ENCODE measurements at regions not wholly inside any gene's neighbourhood (a gene's known extent, or its start where the extent isn't known, plus 50 kb on each side); places are given as distances from the start of the nearest gene placed in this dataset.

DNA sequence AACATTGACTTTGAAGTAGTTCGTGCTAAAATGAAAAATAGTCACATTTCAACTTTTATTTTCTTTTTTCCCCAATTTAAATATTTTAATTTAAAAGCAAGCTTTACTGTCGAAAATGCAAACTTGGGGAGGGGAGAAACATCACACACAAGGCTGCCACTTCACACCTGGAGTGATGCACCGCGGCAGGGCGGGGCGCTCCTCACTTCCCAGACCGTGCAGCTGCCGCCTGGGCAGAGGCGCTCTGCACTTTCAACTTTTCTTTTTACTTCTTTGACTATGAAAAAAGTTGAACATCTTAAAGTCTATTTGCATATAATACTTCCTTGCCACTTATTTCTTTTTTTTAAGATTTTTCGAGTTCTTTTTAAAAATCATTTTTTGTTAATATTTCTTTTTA lies 993.3 kb upstream of the GJE1 start:
- no peaks in the 10 kb centered on the region for H3K9me3 ChIP-seq (ENCODE audit: low read length)
- no peaks in the 10 kb centered on the region for H3F3A ChIP-seq (ENCODE audit: insufficient read depth, low read length)
- no peak overlapping the region for H3K4me2 ChIP-seq (ENCODE audit: low read length)
- H3K27me3 ChIP-seq (ENCODE audit: insufficient read depth, low read length) = no peaks in the 10 kb centered on the region
- no peak overlapping the region for H2AFZ ChIP-seq (ENCODE audit: low read length)
- H3K79me2 ChIP-seq (ENCODE audit: insufficient read depth, low read length) = no peaks in the 10 kb centered on the region
- no peak overlapping the region for H3K4me3 ChIP-seq (ENCODE audit: low read depth, low read length, poor library complexity, severe bottlenecking)
- H3K4me1 ChIP-seq (ENCODE audit: insufficient read depth, low read length, severe bottlenecking) = peaks cover 9% of the 10 kb centered on the region
- no peaks in the 10 kb centered on the region for H4K20me1 ChIP-seq (ENCODE audit: insufficient read depth, low read length)
- H3K27ac ChIP-seq (ENCODE audit: low read depth, low read length, poor library complexity, severe bottlenecking) = no peak overlapping the region
- no peak overlapping the region for H3K9ac ChIP-seq (ENCODE audit: low read length)
- no peak for TF ChIP-seq EZH2 (IDR thresholded peaks at IDR 0.05; ENCODE audit: borderline replicate concordance, low read length)
- TF ChIP-seq, protein P1, sequence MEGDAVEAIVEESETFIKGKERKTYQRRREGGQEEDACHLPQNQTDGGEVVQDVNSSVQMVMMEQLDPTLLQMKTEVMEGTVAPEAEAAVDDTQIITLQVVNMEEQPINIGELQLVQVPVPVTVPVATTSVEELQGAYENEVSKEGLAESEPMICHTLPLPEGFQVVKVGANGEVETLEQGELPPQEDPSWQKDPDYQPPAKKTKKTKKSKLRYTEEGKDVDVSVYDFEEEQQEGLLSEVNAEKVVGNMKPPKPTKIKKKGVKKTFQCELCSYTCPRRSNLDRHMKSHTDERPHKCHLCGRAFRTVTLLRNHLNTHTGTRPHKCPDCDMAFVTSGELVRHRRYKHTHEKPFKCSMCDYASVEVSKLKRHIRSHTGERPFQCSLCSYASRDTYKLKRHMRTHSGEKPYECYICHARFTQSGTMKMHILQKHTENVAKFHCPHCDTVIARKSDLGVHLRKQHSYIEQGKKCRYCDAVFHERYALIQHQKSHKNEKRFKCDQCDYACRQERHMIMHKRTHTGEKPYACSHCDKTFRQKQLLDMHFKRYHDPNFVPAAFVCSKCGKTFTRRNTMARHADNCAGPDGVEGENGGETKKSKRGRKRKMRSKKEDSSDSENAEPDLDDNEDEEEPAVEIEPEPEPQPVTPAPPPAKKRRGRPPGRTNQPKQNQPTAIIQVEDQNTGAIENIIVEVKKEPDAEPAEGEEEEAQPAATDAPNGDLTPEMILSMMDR (IDR thresholded peaks at IDR 0.05; ENCODE audit: low read length) = no peak
- no peaks in the 10 kb centered on the region for H3K36me3 ChIP-seq (ENCODE audit: insufficient read depth, low read length)
- H3K9me2 ChIP-seq (ENCODE audit: low read depth, low read length) = no peaks in the 10 kb centered on the region

DNA sequence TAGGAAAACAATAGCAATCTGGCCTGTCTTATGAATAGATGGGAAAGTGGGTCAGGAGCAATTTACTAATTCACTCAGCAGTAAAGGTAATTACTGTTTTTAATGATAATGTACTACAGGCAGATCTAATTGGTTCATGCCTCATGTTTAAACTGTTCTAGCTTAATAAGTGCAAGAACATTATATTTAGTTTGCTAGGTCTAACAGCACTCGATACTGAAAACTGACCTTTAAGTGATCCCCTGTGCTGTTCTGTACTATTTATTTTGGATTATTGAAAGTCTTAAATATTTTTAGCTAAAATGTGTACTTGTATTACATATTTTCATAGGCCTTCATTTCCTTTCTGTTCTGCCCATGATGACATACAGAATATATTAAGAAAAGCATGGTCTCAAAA lies 998.0 kb upstream of the GJE1 start:
- Histone ChIP-seq H3K9ac (ENCODE audit: low read length) (no peak overlapping the region), H3K9me2 (ENCODE audit: low read depth, low read length) (no peaks in the 10 kb centered on the region), H3K4me2 (ENCODE audit: low read length) (no peak overlapping the region), H3K4me3 (ENCODE audit: low read depth, low read length, poor library complexity, severe bottlenecking) (no peak overlapping the region), H3K36me3 (ENCODE audit: insufficient read depth, low read length) (no peaks in the 10 kb centered on the region), H2AFZ (ENCODE audit: low read length) (no peak overlapping the region), H3K9me3 (ENCODE audit: low read length) (no peaks in the 10 kb centered on the region), H3K79me2 (ENCODE audit: insufficient read depth, low read length) (no peaks in the 10 kb centered on the region), H3K27me3 (ENCODE audit: insufficient read depth, low read length) (no peaks in the 10 kb centered on the region), H3F3A (ENCODE audit: insufficient read depth, low read length) (no peaks in the 10 kb centered on the region), H4K20me1 (ENCODE audit: insufficient read depth, low read length) (no peaks in the 10 kb centered on the region), H3K27ac (ENCODE audit: low read depth, low read length, poor library complexity, severe bottlenecking) (no peak overlapping the region), H3K4me1 (ENCODE audit: insufficient read depth, low read length, severe bottlenecking) (peaks cover 21% of the 10 kb centered on the region)
- TF ChIP-seq EZH2 (IDR thresholded peaks at IDR 0.05; ENCODE audit: borderline replicate concordance, low read length) = no peak
- TF ChIP-seq, protein P1 (IDR thresholded peaks at IDR 0.05; ENCODE audit: low read length) = no peak

DNA sequence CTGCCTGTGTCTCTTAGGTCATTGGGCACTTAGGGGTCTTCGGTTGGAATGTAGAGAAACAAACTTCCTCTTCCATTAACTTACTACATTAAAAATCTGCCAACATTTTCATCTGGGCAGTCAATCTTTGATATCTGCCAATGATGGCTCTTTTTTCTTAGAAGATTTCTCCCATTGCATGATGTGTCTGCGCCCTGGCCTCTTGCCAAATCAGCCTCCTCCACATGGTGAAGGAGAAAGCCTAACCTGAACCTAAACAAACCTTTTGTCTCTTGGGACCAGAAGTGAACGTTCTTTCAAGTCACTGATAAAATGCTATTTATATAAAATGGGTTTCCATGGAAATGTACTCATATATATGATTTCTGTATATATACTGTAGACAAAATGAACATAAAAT lies 998.9 kb upstream of the GJE1 start:
- Histone ChIP-seq H3K9ac (ENCODE audit: low read length) (no peak overlapping the region), H3K4me3 (ENCODE audit: low read depth, low read length, poor library complexity, severe bottlenecking) (no peak overlapping the region)
- TF ChIP-seq, protein P1 (IDR thresholded peaks at IDR 0.05; ENCODE audit: low read length) = no peak
- TF ChIP-seq EZH2 (IDR thresholded peaks at IDR 0.05; ENCODE audit: borderline replicate concordance, low read length) = no peak

More for the DNA sequence above, 998.9 kb upstream of the GJE1 start:
- no peaks in the 10 kb centered on the region for H3K27me3 ChIP-seq (ENCODE audit: insufficient read depth, low read length)
- no peak overlapping the region for H2AFZ ChIP-seq (ENCODE audit: low read length)
- H3K9me2 ChIP-seq (ENCODE audit: low read depth, low read length) = no peaks in the 10 kb centered on the region
- H3K79me2 ChIP-seq (ENCODE audit: insufficient read depth, low read length) = no peaks in the 10 kb centered on the region
- no peaks in the 10 kb centered on the region for H3F3A ChIP-seq (ENCODE audit: insufficient read depth, low read length)
- no peak overlapping the region for H3K27ac ChIP-seq (ENCODE audit: low read depth, low read length, poor library complexity, severe bottlenecking)
- no peaks in the 10 kb centered on the region for H3K9me3 ChIP-seq (ENCODE audit: low read length)
- no peaks in the 10 kb centered on the region for H3K36me3 ChIP-seq (ENCODE audit: insufficient read depth, low read length)
- no peaks in the 10 kb centered on the region for H4K20me1 ChIP-seq (ENCODE audit: insufficient read depth, low read length)
- H3K4me1 ChIP-seq (ENCODE audit: insufficient read depth, low read length, severe bottlenecking) = peaks cover 21% of the 10 kb centered on the region
- H3K4me2 ChIP-seq (ENCODE audit: low read length) = no peak overlapping the region
